OCI-LY7 (cell line): ENCODE measurements at regions not wholly inside any gene's neighbourhood (a gene's known extent, or its start where the extent isn't known, plus 50 kb on each side); places are given as distances from the start of the nearest gene placed in this dataset.

ENCODE experiments used
- BruUV-seq: library from RNA; stranded (reverse); fragments of 400-500 nt; replicated peaks from 2 replicates; lab custom pipeline; 2021; lab: Mats Ljungman, UMichigan
- CTCF ChIA-PET: fragments of 300-600 bp; sonication (Branson Sonifier 250); formaldehyde crosslinking; loops from one replicate; lab custom pipeline; 2022; ENCODE audit warnings: antibody characterized with exemption; ENCODE audit not compliant: unreplicated experiment; lab: Charles Lee
- POLR2A ChIA-PET: fragments of 300-600 bp; sonication (Branson Sonifier 250); formaldehyde crosslinking; loops from one replicate; lab custom pipeline; 2022; ENCODE audit warnings: antibody characterized with exemption; lab: Charles Lee
- DNase-seq: peaks from one replicate; pipeline ENCODE4 v3.0.0-alpha.2; 2015; ENCODE audit warnings: low spot score
- H2AFZ ChIP-seq: fragments of 200-600 bp; sonication (generic), shearing (Covaris generic); 2 replicates; pipeline ENCODE4 v1.6.1; 2014; ENCODE audit warnings: mild to moderate bottlenecking, antibody characterized with exemption, low read length, moderate library complexity
- H3K27ac ChIP-seq: fragments of 200-600 bp; sonication (generic); 2 replicates; pipeline ENCODE4 v1.5.1; 2014; ENCODE audit warnings: mixed run types, low read depth, mild to moderate bottlenecking, moderate library complexity, low read length, inconsistent platforms; ENCODE audit not compliant: poor library complexity, severe bottlenecking
- H3K36me3 ChIP-seq: fragments of 200-600 bp; sonication (generic); 2 replicates; pipeline ENCODE4 v1.6.1; 2014; ENCODE audit warnings: mild to moderate bottlenecking, antibody characterized with exemption, low read length, moderate library complexity, mixed read lengths; ENCODE audit not compliant: insufficient read depth
- H3K4me1 ChIP-seq: fragments of 200-600 bp; sonication (generic); 2 replicates; pipeline ENCODE4 v1.5.1; 2014; ENCODE audit warnings: mild to moderate bottlenecking, low read length; ENCODE audit not compliant: insufficient read depth, poor library complexity, severe bottlenecking
- H3K4me2 ChIP-seq: fragments of 200-600 bp; sonication (generic); 2 replicates; pipeline ENCODE4 v1.6.1; 2014; ENCODE audit warnings: mild to moderate bottlenecking, low read length
- H3K4me3 ChIP-seq: fragments of 200-600 bp; sonication (generic); 2 replicates; pipeline ENCODE4 v1.5.1; 2014; ENCODE audit warnings: mild to moderate bottlenecking, low read depth, low read length; ENCODE audit not compliant: poor library complexity, severe bottlenecking
- H3K79me2 ChIP-seq: fragments of 200-600 bp; sonication (generic); 2 replicates; pipeline ENCODE4 v1.6.1; 2016; ENCODE audit warnings: low read depth, mild to moderate bottlenecking, low read length, moderate library complexity, mixed read lengths; ENCODE audit not compliant: insufficient read depth
- H3K9me2 ChIP-seq: fragments of 200-600 bp; sonication (generic); 2 replicates; pipeline ENCODE4 v1.6.1; 2016; ENCODE audit warnings: mild to moderate bottlenecking, low read length, mixed read lengths; ENCODE audit not compliant: insufficient read depth
- H3K9me3 ChIP-seq: fragments of 200-600 bp; sonication (generic); 2 replicates; pipeline ENCODE4 v1.6.1; 2014; ENCODE audit warnings: mild to moderate bottlenecking, mixed run types, low read length, mixed read lengths
- H4K20me1 ChIP-seq: fragments of 200-600 bp; sonication (generic); 2 replicates; pipeline ENCODE4 v1.6.1; 2014; ENCODE audit warnings: mild to moderate bottlenecking, antibody characterized with exemption, low read length, moderate library complexity, mixed read lengths; ENCODE audit not compliant: insufficient read depth
- CTCF ChIP-seq: fragments of 200-600 bp; sonication (generic); conservative IDR thresholded peaks from 2 replicates; pipeline ENCODE4 v1.5.1; 2014; ENCODE audit warnings: mild to moderate bottlenecking, antibody characterized with exemption, low read length, moderate library complexity, mixed read lengths
- EZH2phosphoT487 ChIP-seq: fragments of 200-600 bp; sonication (generic); IDR thresholded peaks from 2 replicates; pipeline ENCODE4 v1.6.1; 2018; ENCODE audit warnings: low read depth, borderline replicate concordance, mild to moderate bottlenecking, mixed run types, antibody characterized with exemption, low read length, moderate library complexity, mixed read lengths
- intact Hi-C: fragments of 100-400 bp; cut with micrococcal nuclease; formaldehyde crosslinking; loops from one replicate; pipeline ENCODE4 v1.10.0; 2022; ENCODE audit not compliant: unreplicated experiment

GRCh38 chr17:72527789-72528188, 407.0 kb downstream of the SOX9 start:
- POLR2A ChIA-PET: interaction anchor here (1.8 kb wide), 1 partner anchor 12 kb away, joined by 4 read pairs; no protein-coding TSS in a partner anchor

GRCh38 chr17:72528683-72529082, 407.9 kb downstream of the SOX9 start:
- Histone ChIP-seq H3K4me3 (no peak overlapping the region), H3K9me3 (no peaks in the 10 kb centered on the region), H3K4me1 (no peaks in the 10 kb centered on the region), H3K27ac (no peak overlapping the region), H3K36me3 (no peaks in the 10 kb centered on the region), H3K4me2 (no peak overlapping the region), H4K20me1 (no peaks in the 10 kb centered on the region), H2AFZ (no peak overlapping the region), H3K79me2 (no peaks in the 10 kb centered on the region), H3K9me2 (no peaks in the 10 kb centered on the region)
- intact Hi-C loops: no loop called here
- no TSS peak for BruUV-seq
- no peak for DNase-seq
- ChIA-PET CTCF (no interaction called here), POLR2A (no interaction called here)
- TF ChIP-seq EZH2phosphoT487: no peak
- no peak for TF ChIP-seq CTCF

More at GRCh38 chr17:72527789-72528188, 407.0 kb downstream of the SOX9 start:
- Histone ChIP-seq H2AFZ (no peak overlapping the region), H3K36me3 (no peaks in the 10 kb centered on the region), H4K20me1 (no peaks in the 10 kb centered on the region), H3K9me3 (no peaks in the 10 kb centered on the region), H3K4me2 (no peak overlapping the region), H3K4me3 (no peak overlapping the region), H3K27ac (no peak overlapping the region), H3K4me1 (no peaks in the 10 kb centered on the region), H3K79me2 (no peaks in the 10 kb centered on the region), H3K9me2 (no peaks in the 10 kb centered on the region)
- CTCF ChIA-PET: no interaction called here
- no peak for TF ChIP-seq CTCF
- no peak for TF ChIP-seq EZH2phosphoT487
- BruUV-seq: no TSS peak
- intact Hi-C loops: no loop called here
- DNase-seq: no peak

GRCh38 chr17:72529386-72529785, 408.6 kb downstream of the SOX9 start:
- Histone ChIP-seq H3K9me3 (peaks cover 5% of the 10 kb centered on the region; the same call in 1 of the 2 replicates), H3K36me3 (no peaks in the 10 kb centered on the region), H3K4me3 (no peak overlapping the region), H4K20me1 (no peaks in the 10 kb centered on the region), H2AFZ (no peak overlapping the region), H3K4me1 (no peaks in the 10 kb centered on the region), H3K9me2 (no peaks in the 10 kb centered on the region), H3K79me2 (no peaks in the 10 kb centered on the region), H3K4me2 (no peak overlapping the region), H3K27ac (no peak overlapping the region)
- BruUV-seq: no TSS peak
- intact Hi-C loops: no loop called here
- ChIA-PET CTCF (interaction anchor here (0.5 kb wide), 1 partner anchor 10 kb away, joined by 4 read pairs; no protein-coding TSS in a partner anchor), POLR2A (interaction anchor here (0.7 kb wide), 1 partner anchor 390 kb away, joined by 5 read pairs; no protein-coding TSS in a partner anchor)
- TF ChIP-seq EZH2phosphoT487: no peak
- no peak for TF ChIP-seq CTCF
- DNase-seq: no peak
